Neural progenitor cell (in vitro differentiated cells): ENCODE measurements at regions not wholly inside any gene's neighbourhood (a gene's known extent, or its start where the extent isn't known, plus 50 kb on each side); places are given as distances from the start of the nearest gene placed in this dataset.

Source experiments
- DNase-seq: peaks from one replicate; pipeline ENCODE4 v3.0.0-alpha.2; 2016; ENCODE audit warnings: low spot score
- H2AFZ ChIP-seq: fragments of 200-600 bp; sonication (generic); replicated peaks from 2 replicates; pipeline ENCODE4 v1.6.1; 2016; ENCODE audit warnings: antibody characterized with exemption
- H3F3A ChIP-seq: fragments of 200-600 bp; sonication (generic); 2 replicates; pipeline ENCODE4 v1.6.1; 2016; ENCODE audit warnings: antibody characterized with exemption, low read depth
- H3K27ac ChIP-seq: fragments of 200-600 bp; sonication (generic); 2 replicates; pipeline ENCODE4 v1.5.1; 2016; ENCODE audit warnings: mild to moderate bottlenecking
- H3K27me3 ChIP-seq: fragments of 200-600 bp; sonication (generic); 2 replicates; pipeline ENCODE4 v1.6.1; 2016; ENCODE audit warnings: mild to moderate bottlenecking, moderate library complexity
- H3K36me3 ChIP-seq: fragments of 200-600 bp; sonication (generic); 2 replicates; pipeline ENCODE4 v1.5.1; 2016
- H3K4me1 ChIP-seq: fragments of 200-600 bp; sonication (generic); 2 replicates; pipeline ENCODE4 v1.6.1; 2016; ENCODE audit warnings: mixed run types
- H3K4me2 ChIP-seq: fragments of 200-600 bp; sonication (generic); 2 replicates; pipeline ENCODE4 v1.6.1; 2016
- H3K4me3 ChIP-seq: fragments of 200-600 bp; sonication (generic); 2 replicates; pipeline ENCODE4 v1.5.1; 2016
- H3K79me2 ChIP-seq: fragments of 200-600 bp; sonication (generic); 2 replicates; pipeline ENCODE4 v1.6.1; 2016; ENCODE audit warnings: low read depth
- H3K9ac ChIP-seq: fragments of 200-600 bp; sonication (generic); 2 replicates; pipeline ENCODE4 v1.6.1; 2016
- H3K9me3 ChIP-seq: fragments of 200-600 bp; sonication (generic); 2 replicates; pipeline ENCODE4 v1.5.1; 2016; ENCODE audit warnings: low read depth
- H4K20me1 ChIP-seq: fragments of 200-600 bp; sonication (generic); 2 replicates; pipeline ENCODE4 v1.6.1; 2016; ENCODE audit warnings: low read depth
- H3K27ac Mint-ChIP-seq: 3 replicates; pipeline ENCODE4 v1.8.0; 2021; ENCODE audit warnings: mixed read lengths
- H3K27me3 Mint-ChIP-seq: 2 replicates; pipeline ENCODE4 v1.8.0; 2022; ENCODE audit warnings: low read depth, mild to moderate bottlenecking, inconsistent platforms, moderate library complexity, mixed read lengths; ENCODE audit not compliant: insufficient read depth
- H3K36me3 Mint-ChIP-seq: 3 replicates; pipeline ENCODE4 v1.8.0; 2021; ENCODE audit warnings: mixed read lengths
- H3K4me1 Mint-ChIP-seq: 3 replicates; pipeline ENCODE4 v1.8.0; 2021; ENCODE audit warnings: mixed read lengths
- H3K4me3 Mint-ChIP-seq: 3 replicates; pipeline ENCODE4 v1.8.0; 2021; ENCODE audit warnings: mild to moderate bottlenecking, moderate library complexity, mixed read lengths
- H3K9me3 Mint-ChIP-seq: 3 replicates; pipeline ENCODE4 v1.8.0; 2020; ENCODE audit warnings: mixed read lengths
- EZH2 ChIP-seq: fragments of 200-600 bp; sonication (generic); IDR thresholded peaks from 2 replicates; pipeline ENCODE4 v1.6.1; 2017; ENCODE audit warnings: antibody characterized with exemption, mild to moderate bottlenecking, moderate library complexity
- EZH2phosphoT487 ChIP-seq: fragments of 200-600 bp; sonication (generic); IDR thresholded peaks from 2 replicates; pipeline ENCODE4 v1.6.1; 2017; ENCODE audit warnings: antibody characterized with exemption
- TF ChIP-seq, protein P1 (sequence below): fragments of 200-600 bp; sonication (generic); IDR thresholded peaks from 2 replicates; pipeline ENCODE4 v1.5.1; 2017; ENCODE audit warnings: antibody characterized with exemption, mild to moderate bottlenecking

DNA sequence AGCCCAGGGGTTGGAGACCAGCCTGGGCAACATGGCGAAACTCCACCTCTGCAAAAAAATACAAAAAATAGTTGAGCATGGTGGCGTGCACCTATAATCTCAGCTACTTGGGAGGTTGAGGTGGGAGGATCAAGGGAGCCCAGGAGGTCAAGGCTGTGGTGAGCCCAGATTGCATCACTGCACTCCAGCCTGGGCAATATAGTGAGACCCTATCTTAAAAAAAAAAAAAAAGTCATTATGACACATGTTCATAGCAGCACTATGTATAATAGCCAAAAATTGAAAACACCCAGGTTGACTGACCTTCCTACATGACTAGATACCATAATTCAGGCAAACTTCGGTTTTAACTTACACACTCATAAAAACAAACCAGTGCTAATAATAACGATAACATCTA lies 90.8 kb upstream of the RBPJ start:
- no peak overlapping the region for H2AFZ ChIP-seq
- Mint-ChIP-seq H3K36me3 (no peaks in the 10 kb centered on the region), H3K9me3 (no peaks in the 10 kb centered on the region)

DNA sequence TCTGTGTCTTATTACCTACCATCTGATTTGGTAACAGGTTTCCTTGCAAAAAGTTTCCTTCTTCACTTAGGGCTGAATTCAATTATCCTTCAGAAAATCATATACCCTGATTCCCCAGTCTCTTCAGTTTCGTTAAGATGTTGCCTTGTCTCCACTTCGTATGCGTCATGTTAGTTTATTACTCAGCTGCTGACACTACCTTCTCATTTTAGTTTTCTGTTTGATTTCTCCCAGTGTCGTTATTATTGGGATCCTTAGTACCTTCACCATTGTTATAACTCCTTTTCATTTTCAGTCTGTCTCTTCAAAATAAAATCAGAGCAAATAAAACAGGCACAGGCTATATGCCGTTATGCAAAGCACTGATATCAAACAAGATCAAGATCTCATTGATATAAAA lies 87.5 kb upstream of the RBPJ start:
- no peak overlapping the region for H2AFZ ChIP-seq
- TF ChIP-seq EZH2 (no peak), EZH2phosphoT487 (no peak)
- TF ChIP-seq, protein P1, sequence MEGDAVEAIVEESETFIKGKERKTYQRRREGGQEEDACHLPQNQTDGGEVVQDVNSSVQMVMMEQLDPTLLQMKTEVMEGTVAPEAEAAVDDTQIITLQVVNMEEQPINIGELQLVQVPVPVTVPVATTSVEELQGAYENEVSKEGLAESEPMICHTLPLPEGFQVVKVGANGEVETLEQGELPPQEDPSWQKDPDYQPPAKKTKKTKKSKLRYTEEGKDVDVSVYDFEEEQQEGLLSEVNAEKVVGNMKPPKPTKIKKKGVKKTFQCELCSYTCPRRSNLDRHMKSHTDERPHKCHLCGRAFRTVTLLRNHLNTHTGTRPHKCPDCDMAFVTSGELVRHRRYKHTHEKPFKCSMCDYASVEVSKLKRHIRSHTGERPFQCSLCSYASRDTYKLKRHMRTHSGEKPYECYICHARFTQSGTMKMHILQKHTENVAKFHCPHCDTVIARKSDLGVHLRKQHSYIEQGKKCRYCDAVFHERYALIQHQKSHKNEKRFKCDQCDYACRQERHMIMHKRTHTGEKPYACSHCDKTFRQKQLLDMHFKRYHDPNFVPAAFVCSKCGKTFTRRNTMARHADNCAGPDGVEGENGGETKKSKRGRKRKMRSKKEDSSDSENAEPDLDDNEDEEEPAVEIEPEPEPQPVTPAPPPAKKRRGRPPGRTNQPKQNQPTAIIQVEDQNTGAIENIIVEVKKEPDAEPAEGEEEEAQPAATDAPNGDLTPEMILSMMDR: no peak
- Mint-ChIP-seq H3K9me3 (peaks cover 2% of the 10 kb centered on the region), H3K36me3 (no peaks in the 10 kb centered on the region), H3K27ac (no peak overlapping the region), H3K4me3 (no peak overlapping the region), H3K4me1 (peaks cover 7% of the 10 kb centered on the region), H3K27me3 (no peaks in the 10 kb centered on the region)
- no peak overlapping the region for H3K9ac ChIP-seq
- no peaks in the 10 kb centered on the region for H3K79me2 ChIP-seq
- H3K27ac ChIP-seq: no peak overlapping the region
- H3K27me3 ChIP-seq: no peaks in the 10 kb centered on the region
- no peak for DNase-seq
- H3K4me2 ChIP-seq: no peak overlapping the region
- no peaks in the 10 kb centered on the region for H3K36me3 ChIP-seq
- H3K9me3 ChIP-seq: no peaks in the 10 kb centered on the region
- no peak overlapping the region for H3K4me3 ChIP-seq
- H3K4me1 ChIP-seq: peaks cover 13% of the 10 kb centered on the region
- peaks cover 6% of the 10 kb centered on the region for H3F3A ChIP-seq
- H4K20me1 ChIP-seq: peaks cover 5% of the 10 kb centered on the region

More for the DNA sequence above, 90.8 kb upstream of the RBPJ start:
- no peak overlapping the region for H3K27ac ChIP-seq
- peaks cover 3% of the 10 kb centered on the region for H3K27me3 Mint-ChIP-seq
- no peaks in the 10 kb centered on the region for H3K27me3 ChIP-seq
- H4K20me1 ChIP-seq: no peaks in the 10 kb centered on the region
- peaks cover 5% of the 10 kb centered on the region for H3K4me1 ChIP-seq
- H3K4me3 Mint-ChIP-seq: no peak overlapping the region
- no peak for DNase-seq
- no peak for TF ChIP-seq EZH2
- TF ChIP-seq EZH2phosphoT487: no peak
- TF ChIP-seq, protein P1: no peak
- H3K36me3 ChIP-seq: no peaks in the 10 kb centered on the region
- no peak overlapping the region for H3K9ac ChIP-seq
- H3F3A ChIP-seq: no peaks in the 10 kb centered on the region
- H3K9me3 ChIP-seq: no peaks in the 10 kb centered on the region
- peaks cover 18% of the 10 kb centered on the region for H3K4me1 Mint-ChIP-seq
- H3K4me2 ChIP-seq: no peak overlapping the region
- no peak overlapping the region for H3K27ac Mint-ChIP-seq
- no peak overlapping the region for H3K4me3 ChIP-seq
- no peaks in the 10 kb centered on the region for H3K79me2 ChIP-seq

DNA sequence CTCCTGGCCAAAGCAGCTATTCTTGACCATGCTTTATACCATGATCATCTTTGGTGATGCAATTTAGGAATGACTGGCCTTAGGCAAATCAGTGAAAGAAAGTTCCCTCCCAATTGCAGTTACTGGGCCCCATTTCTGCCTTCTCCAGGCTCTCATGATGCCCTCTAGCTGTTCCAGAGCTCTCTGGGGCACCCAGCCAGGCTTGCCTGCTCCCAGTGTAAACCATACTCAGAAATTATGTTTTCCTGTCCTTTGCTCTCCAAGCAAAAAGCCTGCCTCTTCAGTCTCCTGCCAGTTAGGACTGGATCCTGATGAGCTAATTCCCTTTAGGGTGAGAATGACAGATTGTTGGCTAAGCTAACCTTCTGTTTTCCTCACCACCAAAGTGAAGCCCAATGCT lies 85.3 kb upstream of the RBPJ start:
- Histone ChIP-seq H3K9ac (no peak overlapping the region), H3K27me3 (no peaks in the 10 kb centered on the region), H3F3A (peaks cover 22% of the 10 kb centered on the region), H2AFZ (no peak overlapping the region), H3K79me2 (no peaks in the 10 kb centered on the region), H3K9me3 (no peaks in the 10 kb centered on the region), H3K4me3 (no peak overlapping the region), H3K36me3 (no peaks in the 10 kb centered on the region), H3K4me2 (no peak overlapping the region), H3K4me1 (peaks cover 22% of the 10 kb centered on the region), H3K27ac (no peak overlapping the region), H4K20me1 (peaks cover 6% of the 10 kb centered on the region)
- H3K36me3 Mint-ChIP-seq: no peaks in the 10 kb centered on the region
- no peaks in the 10 kb centered on the region for H3K27me3 Mint-ChIP-seq
- TF ChIP-seq EZH2phosphoT487 (no peak), EZH2 (no peak)
- TF ChIP-seq, protein P1: no peak
- peaks cover 2% of the 10 kb centered on the region for H3K9me3 Mint-ChIP-seq
- DNase-seq: no peak
- no peak overlapping the region for H3K4me3 Mint-ChIP-seq
- no peak overlapping the region for H3K27ac Mint-ChIP-seq
- peaks cover 20% of the 10 kb centered on the region for H3K4me1 Mint-ChIP-seq
